Peyer's patch (tissue), 4 donors: ENCODE measurements at regions not wholly inside any gene's neighbourhood (a gene's known extent, or its start where the extent isn't known, plus 50 kb on each side); places are given as distances from the start of the nearest gene placed in this dataset.

Source experiments
- POLR2A ChIP-seq, 2 donors: fragments of 450-650 bp; IDR thresholded peaks; one replicate each; pipeline ENCODE4 v1.5.1; 2017; ENCODE audit warnings: antibody characterized with exemption in 2 of 2, mild to moderate bottlenecking in 2 of 2, moderate library complexity in 2 of 2
- TF ChIP-seq, protein P1 (sequence below), 6 experiments: fragments of 450-650 bp in 4 of 6; fragments of 200-600 bp in 2 of 6; sonication (generic) in 1 of 6; IDR thresholded peaks; one replicate each; pipeline ENCODE4 v1.5.1; 2017 to 2019; ENCODE audit warnings: antibody characterized with exemption in 6 of 6, mild to moderate bottlenecking in 3 of 6, moderate library complexity in 1 of 6

DNA sequence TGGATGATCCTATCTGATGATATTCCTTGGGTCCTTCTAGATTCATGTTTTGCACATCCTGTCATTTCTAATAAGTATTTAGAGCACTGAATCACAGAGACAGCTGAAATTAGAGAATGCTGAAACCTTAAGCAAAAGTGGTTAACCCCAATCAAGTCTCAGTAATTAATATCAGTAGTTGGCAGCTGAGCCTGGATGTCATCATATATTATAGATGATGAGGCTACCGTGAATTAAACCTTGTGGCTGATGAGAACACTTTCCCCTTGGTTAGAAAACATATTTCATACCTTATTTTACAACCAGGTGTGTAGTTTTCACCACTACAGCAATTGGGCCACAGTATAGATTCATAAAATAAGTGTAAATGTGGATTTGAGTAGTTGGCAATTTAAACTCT is 499.0 kb downstream of the PDGFC start:
- TF ChIP-seq, protein P1, sequence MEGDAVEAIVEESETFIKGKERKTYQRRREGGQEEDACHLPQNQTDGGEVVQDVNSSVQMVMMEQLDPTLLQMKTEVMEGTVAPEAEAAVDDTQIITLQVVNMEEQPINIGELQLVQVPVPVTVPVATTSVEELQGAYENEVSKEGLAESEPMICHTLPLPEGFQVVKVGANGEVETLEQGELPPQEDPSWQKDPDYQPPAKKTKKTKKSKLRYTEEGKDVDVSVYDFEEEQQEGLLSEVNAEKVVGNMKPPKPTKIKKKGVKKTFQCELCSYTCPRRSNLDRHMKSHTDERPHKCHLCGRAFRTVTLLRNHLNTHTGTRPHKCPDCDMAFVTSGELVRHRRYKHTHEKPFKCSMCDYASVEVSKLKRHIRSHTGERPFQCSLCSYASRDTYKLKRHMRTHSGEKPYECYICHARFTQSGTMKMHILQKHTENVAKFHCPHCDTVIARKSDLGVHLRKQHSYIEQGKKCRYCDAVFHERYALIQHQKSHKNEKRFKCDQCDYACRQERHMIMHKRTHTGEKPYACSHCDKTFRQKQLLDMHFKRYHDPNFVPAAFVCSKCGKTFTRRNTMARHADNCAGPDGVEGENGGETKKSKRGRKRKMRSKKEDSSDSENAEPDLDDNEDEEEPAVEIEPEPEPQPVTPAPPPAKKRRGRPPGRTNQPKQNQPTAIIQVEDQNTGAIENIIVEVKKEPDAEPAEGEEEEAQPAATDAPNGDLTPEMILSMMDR (IDR thresholded peaks at IDR 0.05): no peak
- TF ChIP-seq POLR2A (IDR thresholded peaks at IDR 0.05): no peak
